K562 (cell line): ENCODE measurements at regions not wholly inside any gene's neighbourhood (a gene's known extent, or its start where the extent isn't known, plus 50 kb on each side); places are given as distances from the start of the nearest gene placed in this dataset.

Experiments used
- ATAC-seq: fragments of 200-7000 bp; cut with Tn5 transposase; 3 replicates; pipeline ENCODE4 v1.9.1; 2020; ENCODE audit warnings: moderate library complexity
- BruUV-seq: library from RNA; stranded (reverse); fragments of 400-500 nt; replicated peaks from 2 replicates; lab custom pipeline; 2021; lab: Mats Ljungman, UMichigan
- CTCF ChIA-PET: fragments of 300-600 bp; formaldehyde crosslinking; extraction: SDS; loops from one replicate; lab custom pipeline; 2021; ENCODE audit warnings: low intra/inter-chr PET ratio; lab: Yijun Ruan, JAX
- POLR2A ChIA-PET: fragments of 300-600, 350-650 bp; sonication (Branson Sonifier 250); formaldehyde crosslinking; extraction: SDS; loops from one replicate; lab custom pipeline; 2021; ENCODE audit warnings: antibody characterized with exemption, inconsistent platforms; lab: Yijun Ruan, JAX
- DNase-seq, 4 experiments: peaks; one replicate each; pipeline versions ENCODE4 v3.0.0 to v3.0.0-alpha.2; 2011 to 2018; ENCODE audit warnings: low spot score in 3 of 4, mixed read lengths in 3 of 4; ENCODE audit errors: extremely low read depth in 1 of 4
- FAIRE-seq: peaks from 2 replicates; lab custom pipeline; 2011; peaks lifted over from hg19 to GRCh38; lab: Jason Lieb, UNC
- H2AFZ ChIP-seq: 2 replicates; pipeline ENCODE4 v1.6.0; 2011; ENCODE audit warnings: low read depth, low read length, control low read depth, inconsistent platforms
- H3K27ac ChIP-seq: fragments of 200-600 bp; 3 replicates; pipeline ENCODE4 v1.8.0; 2011; ENCODE audit warnings: low read depth, mild to moderate bottlenecking, control low read depth, inconsistent platforms, low read length, moderate library complexity, mixed read lengths; ENCODE audit errors: extremely low read depth
- H3K27me3 ChIP-seq, 2 experiments: fragments of 300-600 bp in 1 of 2; 2 replicates in 1 of 2; 3 replicates in 1 of 2; pipeline versions ENCODE4 v1.6.0 to v1.8.0; 2011; ENCODE audit warnings: inconsistent platforms in 2 of 2, low read length in 2 of 2, mild to moderate bottlenecking in 1 of 2, mixed read lengths in 1 of 2, moderate library complexity in 1 of 2; ENCODE audit not compliant: control insufficient read depth in 2 of 2, insufficient read depth in 2 of 2
- H3K36me3 ChIP-seq: fragments of 300-600 bp; 3 replicates; pipeline ENCODE4 v1.8.0; 2011; ENCODE audit warnings: mild to moderate bottlenecking, low read length, inconsistent platforms; ENCODE audit not compliant: control insufficient read depth, insufficient read depth
- H3K4me1 ChIP-seq, 2 experiments: fragments of 200-600 bp in 1 of 2; replicated peaks in 1 of 2; 2 replicates in 1 of 2; 3 replicates in 1 of 2; pipeline versions ENCODE4 v1.5.1 to v1.8.0; 2011; ENCODE audit warnings: inconsistent platforms in 2 of 2, low read length in 2 of 2, mild to moderate bottlenecking in 1 of 2, mixed read lengths in 1 of 2, moderate library complexity in 1 of 2; ENCODE audit not compliant: control insufficient read depth in 2 of 2, insufficient read depth in 2 of 2
- H3K4me2 ChIP-seq: 2 replicates; pipeline ENCODE4 v1.6.1; 2011; ENCODE audit warnings: low read length, control low read depth, inconsistent platforms, mixed read lengths; ENCODE audit not compliant: insufficient read depth
- H3K4me3 ChIP-seq: fragments of 200-600 bp; sonication (generic), shearing (Covaris generic); 2 replicates; pipeline ENCODE4 v1.5.1; 2016; ENCODE audit warnings: control low read depth, inconsistent platforms
- H3K79me2 ChIP-seq: fragments of 200-600 bp; 3 replicates; pipeline ENCODE4 v1.8.0; 2011; ENCODE audit warnings: low read length, inconsistent platforms; ENCODE audit not compliant: control insufficient read depth, insufficient read depth
- H3K9ac ChIP-seq, 2 experiments: 2 replicates each; pipeline versions ENCODE4 v1.6.0 to v1.6.1; 2011; ENCODE audit warnings: low read depth in 2 of 2, low read length in 2 of 2, control low read depth in 1 of 2, inconsistent platforms in 1 of 2, mild to moderate bottlenecking in 1 of 2, mixed read lengths in 1 of 2; ENCODE audit not compliant: insufficient read depth in 1 of 2
- H3K9me1 ChIP-seq: one replicate; pipeline ENCODE4 v1.6.0; 2011; ENCODE audit warnings: inconsistent platforms, mild to moderate bottlenecking, low read length, moderate library complexity; ENCODE audit not compliant: control insufficient read depth, insufficient read depth
- H3K9me3 ChIP-seq: replicated peaks from 2 replicates; pipeline ENCODE4 v1.5.1; 2011; ENCODE audit warnings: low read depth, low read length, inconsistent platforms; ENCODE audit not compliant: control insufficient read depth, insufficient read depth
- H4K20me1 ChIP-seq: replicated peaks from 2 replicates; pipeline ENCODE4 v1.6.1; 2011; ENCODE audit warnings: low read length, inconsistent platforms, mixed read lengths; ENCODE audit not compliant: control insufficient read depth, insufficient read depth
- CC2D1A ChIP-seq: fragments of 450-650 bp; IDR thresholded peaks from 2 replicates; pipeline ENCODE4 v1.6.1; 2017; ENCODE audit warnings: mild to moderate bottlenecking
- HBP1 ChIP-seq: fragments of 450-650 bp; formaldehyde crosslinking; IDR thresholded peaks from 2 replicates; pipeline ENCODE4 v1.4.0; 2022; ENCODE audit warnings: missing genetic modification characterization
- NR2C1 ChIP-seq, 2 experiments: fragments of 450-650 bp; IDR thresholded peaks; 2 replicates each; pipeline ENCODE4 v1.6.1; 2017; ENCODE audit warnings: mild to moderate bottlenecking in 2 of 2, antibody characterized with exemption in 1 of 2, inconsistent platforms in 1 of 2, missing compliant biosample characterization in 1 of 2, missing genetic modification characterization in 1 of 2
- ZFX ChIP-seq: sonication (generic); formaldehyde crosslinking; IDR thresholded peaks from 2 replicates; pipeline ENCODE4 v1.8.0; 2022; ENCODE audit warnings: mild to moderate bottlenecking, missing genetic modification reagents, moderate library complexity
- ZNF311 ChIP-seq: fragments of 250-450 bp; sonication (Bioruptor Pico); IDR thresholded peaks from 2 replicates; pipeline ENCODE4 v1.4.0; 2020; ENCODE audit warnings: mild to moderate bottlenecking, moderate library complexity
- ZSCAN29 ChIP-seq: fragments of 450-650 bp; IDR thresholded peaks from 2 replicates; pipeline ENCODE4 v1.6.1; 2017
- WGBS: fragments of 100-300 bp; shearing (Covaris generic); methylation state at CpG from one replicate; pipeline ENCODE4 v1.1.6; 2016; ENCODE audit warnings: low coverage, mixed read lengths; ENCODE audit not compliant: insufficient coverage; ENCODE audit errors: missing lambda C conversion rate; 5-methylcytosine and 5-hydroxymethylcytosine counted together
- in situ Hi-C: fragments of 300-500 bp; cut with MboI; formaldehyde crosslinking; loops from 4 replicates; pipeline ENCODE4 v1.15.0; 2018; ENCODE audit warnings: inconsistent platforms, mixed read lengths
- intact Hi-C: fragments of 100-400 bp; cut with micrococcal nuclease; formaldehyde crosslinking; loops from 2 replicates; pipeline ENCODE4 v1.14.2; 2022
- TF ChIP-seq, protein P1 (sequence below), 2 experiments: fragments of 250-450 bp in 1 of 2; fragments of 450-650 bp in 1 of 2; sonication (Bioruptor Pico) in 1 of 2; IDR thresholded peaks; 2 replicates each; pipeline versions ENCODE4 v1.6.1 to v1.8.0; 2016 to 2021; ENCODE audit warnings: mild to moderate bottlenecking in 2 of 2, moderate library complexity in 2 of 2, missing compliant biosample characterization in 1 of 2, missing genetic modification characterization in 1 of 2

GRCh38 chr5:126265917-126266316, 157.3 kb upstream of the GRAMD2B start:
- H3K27me3 ChIP-seq = no peaks in the 10 kb centered on the region
- no peak for FAIRE-seq

DNA sequence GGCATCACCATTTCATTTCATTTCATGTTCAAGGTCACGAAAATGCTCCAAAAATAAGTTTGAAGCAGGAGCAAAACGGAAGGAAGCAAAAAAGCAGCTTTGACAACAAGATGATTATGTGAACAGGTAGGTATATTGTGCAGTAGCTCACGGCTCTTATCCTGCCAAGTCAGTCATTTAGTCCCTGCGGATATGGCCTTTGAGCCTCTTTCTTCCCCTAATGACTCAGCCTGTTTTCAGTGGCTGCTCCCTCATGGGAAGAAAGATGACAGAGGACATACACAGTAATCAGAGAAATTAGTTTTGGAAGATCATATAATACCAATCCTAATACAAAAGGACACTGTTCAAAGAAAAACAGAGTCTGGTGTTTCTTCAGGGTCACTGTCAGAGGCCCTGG, 155.8 kb upstream of the GRAMD2B start:
- Histone ChIP-seq H3K27me3 (no peaks in the 10 kb centered on the region), H3K36me3 (no peaks in the 10 kb centered on the region), H3K4me2 (no peak overlapping the region), H2AFZ (no peak overlapping the region), H3K79me2 (no peaks in the 10 kb centered on the region), H3K9me3 (no peaks in the 10 kb centered on the region), H3K9ac (no peak overlapping the region), H3K27ac (no peak overlapping the region), H3K4me1 (no peaks in the 10 kb centered on the region), H3K9me1 (no peaks in the 10 kb centered on the region), H4K20me1 (no peaks in the 10 kb centered on the region), H3K4me3 (no peak overlapping the region)
- POLR2A ChIA-PET = no interaction called here
- FAIRE-seq = no peak
- no peak for DNase-seq
- no TSS peak for BruUV-seq
- no peak for TF ChIP-seq ZSCAN29
- TF ChIP-seq HBP1 = no peak
- TF ChIP-seq ZNF311 (CRISPR knock-in tag) = no peak
- TF ChIP-seq NR2C1 (IDR thresholded peaks at IDR 0.05) = no peak
- TF ChIP-seq NR2C1 (tag; IDR thresholded peaks at IDR 0.05) = no peak
- TF ChIP-seq, protein P1, sequence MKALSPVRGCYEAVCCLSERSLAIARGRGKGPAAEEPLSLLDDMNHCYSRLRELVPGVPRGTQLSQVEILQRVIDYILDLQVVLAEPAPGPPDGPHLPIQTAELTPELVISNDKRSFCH (CRISPR knock-in tag; IDR thresholded peaks at IDR 0.05) = no peak
- TF ChIP-seq, protein P1 (tag; IDR thresholded peaks at IDR 0.05) = no peak
- CTCF ChIA-PET = no interaction called here
- in situ Hi-C loops (no loop called here), intact Hi-C loops (no loop called here)
- 1% methylated on average over 4 of the region's 4 CpGs for WGBS
- no peak for ATAC-seq

More at GRCh38 chr5:126265917-126266316, 157.3 kb upstream of the GRAMD2B start:
- POLR2A ChIA-PET = no interaction called here
- no peaks in the 10 kb centered on the region for H3K4me1 ChIP-seq
- no TSS peak for BruUV-seq
- CTCF ChIA-PET = no interaction called here
- H3K9ac ChIP-seq = no peak overlapping the region
- DNase-seq (no peak), ATAC-seq (no peak)
- in situ Hi-C loops = no loop called here
- no peaks in the 10 kb centered on the region for H3K79me2 ChIP-seq
- no peak overlapping the region for H3K27ac ChIP-seq
- H3K4me2 ChIP-seq = no peak overlapping the region
- no peaks in the 10 kb centered on the region for H4K20me1 ChIP-seq
- H3K4me3 ChIP-seq = no peak overlapping the region
- H3K9me3 ChIP-seq = no peaks in the 10 kb centered on the region
- intact Hi-C loops = no loop called here
- no peaks in the 10 kb centered on the region for H3K36me3 ChIP-seq
- no peak for TF ChIP-seq ZFX (CRISPR knock-in tag)
- no peak for TF ChIP-seq CC2D1A
- H3K9me1 ChIP-seq = no peaks in the 10 kb centered on the region
- WGBS = 0% methylated on average over 4 of the region's 4 CpGs
- no peak overlapping the region for H2AFZ ChIP-seq
